CD4-positive, alpha-beta T cell treated with Interleukin-6 at 100 ng/mL for 8 hours (primary cell): ENCODE measurements at regions not wholly inside any gene's neighbourhood (a gene's known extent, or its start where the extent isn't known, plus 50 kb on each side); places are given as distances from the start of the nearest gene placed in this dataset.

Experiments used
- DNase-seq: peaks from one replicate; pipeline ENCODE4 v3.0.0-alpha.2; 2020; ENCODE audit warnings: mixed read lengths, low spot score

DNA sequence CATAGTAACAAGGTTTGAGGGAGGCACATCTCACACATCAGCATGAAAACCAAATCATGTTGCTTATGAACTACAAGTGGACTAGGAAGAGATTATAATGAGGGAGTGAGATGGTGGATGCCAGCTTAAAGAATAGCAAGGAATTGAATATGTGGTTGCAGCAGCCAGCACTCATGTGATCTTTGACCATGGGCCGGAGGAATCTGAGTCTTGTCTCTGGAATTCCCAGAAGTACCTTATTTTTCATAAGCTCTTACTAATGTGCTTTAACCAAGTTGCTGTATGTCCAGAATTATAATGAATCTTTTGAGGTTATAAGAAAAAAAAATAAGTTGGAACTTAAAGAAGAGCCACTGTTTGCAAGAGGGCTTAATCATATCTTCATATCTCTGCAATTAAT is 97.0 kb downstream of the DISP1 start:
- no peak for DNase-seq

DNA sequence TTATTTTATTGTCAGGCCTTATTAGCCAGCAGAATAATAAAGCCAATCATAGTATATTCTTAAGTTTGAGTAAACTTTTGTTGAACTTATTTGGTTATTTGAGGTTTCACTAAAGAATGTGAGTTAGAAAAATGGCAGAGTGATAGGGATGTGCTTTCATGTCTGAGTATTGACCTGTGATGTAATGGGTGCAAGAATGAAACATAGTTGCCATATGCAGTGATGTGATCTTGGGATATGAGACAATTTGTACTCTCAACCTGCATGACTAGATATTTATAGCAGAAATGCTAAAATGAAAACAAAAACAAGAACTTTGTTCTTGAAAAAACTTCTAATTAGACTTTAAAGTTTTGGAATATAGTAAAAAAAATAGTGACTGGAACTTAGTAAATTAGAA is 97.9 kb downstream of the DISP1 start:
- no peak for DNase-seq

DNA sequence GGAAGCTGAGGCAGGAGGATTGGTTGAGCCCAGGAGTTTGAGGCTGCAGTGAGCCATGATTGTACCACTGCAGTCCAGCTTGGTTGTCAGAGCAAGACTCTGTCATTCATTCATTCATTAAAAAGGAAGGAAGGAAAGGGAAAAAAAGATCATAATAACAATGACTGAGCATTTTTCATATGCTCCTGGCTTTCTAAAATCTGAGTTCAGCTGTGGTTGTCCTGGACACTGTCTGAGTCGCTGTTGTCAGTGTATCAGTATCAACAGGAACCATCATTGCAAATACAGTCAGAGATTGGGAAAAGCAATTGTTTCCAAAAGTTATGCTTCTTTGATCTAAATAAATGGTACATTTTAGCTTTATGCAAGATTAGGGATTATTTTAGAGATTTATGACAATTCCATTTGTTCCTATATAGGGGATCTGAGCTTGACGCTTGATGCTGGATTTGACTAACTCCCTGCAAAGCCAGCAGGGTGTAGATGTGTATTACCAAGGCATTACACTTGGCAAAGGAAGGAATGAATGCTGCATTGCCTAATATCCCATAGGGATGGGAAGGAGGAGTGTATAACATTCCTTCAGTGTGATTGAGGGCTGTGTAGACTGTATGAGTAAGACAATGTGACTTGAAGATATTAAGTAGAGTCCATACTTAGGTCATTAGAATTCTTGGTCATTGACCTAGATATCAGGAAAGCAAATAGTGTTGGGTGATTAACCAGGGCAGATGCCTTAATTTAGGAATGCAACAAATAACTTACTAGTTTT is 100.2 kb downstream of the DISP1 start:
- no peak for DNase-seq

DNA sequence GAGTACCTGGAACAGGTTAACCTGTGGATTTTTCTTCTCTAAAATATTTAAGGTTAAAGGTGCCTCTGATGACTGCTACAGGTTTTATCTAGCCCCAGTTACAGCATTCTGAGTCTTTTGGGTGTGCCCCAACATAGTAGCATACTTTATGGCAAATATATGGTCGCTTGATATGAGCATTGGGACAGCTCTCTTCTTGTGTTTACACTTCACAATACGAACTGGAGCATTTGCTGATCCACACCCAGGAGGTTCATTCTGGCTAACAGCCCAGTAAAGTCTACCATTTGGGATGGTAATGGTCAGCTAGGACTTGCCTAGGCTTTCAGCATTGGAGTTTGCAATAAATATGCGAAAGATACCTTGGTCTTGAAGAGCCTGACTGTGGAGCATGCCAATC is 101.3 kb downstream of the DISP1 start:
- DNase-seq: no peak

DNA sequence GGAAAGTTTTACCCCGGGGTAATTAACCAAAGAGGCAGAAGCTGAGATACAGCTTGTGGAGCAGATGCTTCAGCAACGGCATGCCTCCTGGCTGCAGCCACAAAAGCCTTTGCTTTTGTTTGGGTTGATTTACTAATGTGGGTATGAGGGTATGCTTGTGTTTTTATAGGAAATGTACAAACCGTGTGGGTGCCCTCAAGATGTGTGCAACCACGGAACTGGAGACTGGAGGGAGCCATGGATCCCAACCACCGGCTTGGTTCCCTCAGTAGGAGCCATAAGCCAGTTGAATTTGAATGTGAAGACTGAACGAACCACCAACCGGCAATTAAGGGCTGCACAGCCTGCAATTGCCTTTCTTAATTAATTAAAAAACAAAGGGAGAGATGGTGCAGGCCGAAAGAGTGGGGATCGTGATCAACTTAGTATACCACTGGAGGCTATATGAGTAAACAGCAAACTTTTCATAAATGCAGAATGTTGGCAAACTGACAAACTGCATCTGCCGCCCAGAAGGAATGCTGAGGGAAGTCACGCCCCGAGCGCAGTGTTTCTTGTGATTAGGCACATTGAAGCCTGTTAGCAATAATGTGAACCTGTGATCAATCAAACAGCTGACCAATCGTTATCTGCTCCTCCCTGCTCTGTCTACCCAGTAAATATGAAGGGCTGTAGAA is 104.1 kb downstream of the DISP1 start:
- DNase-seq: no peak

DNA sequence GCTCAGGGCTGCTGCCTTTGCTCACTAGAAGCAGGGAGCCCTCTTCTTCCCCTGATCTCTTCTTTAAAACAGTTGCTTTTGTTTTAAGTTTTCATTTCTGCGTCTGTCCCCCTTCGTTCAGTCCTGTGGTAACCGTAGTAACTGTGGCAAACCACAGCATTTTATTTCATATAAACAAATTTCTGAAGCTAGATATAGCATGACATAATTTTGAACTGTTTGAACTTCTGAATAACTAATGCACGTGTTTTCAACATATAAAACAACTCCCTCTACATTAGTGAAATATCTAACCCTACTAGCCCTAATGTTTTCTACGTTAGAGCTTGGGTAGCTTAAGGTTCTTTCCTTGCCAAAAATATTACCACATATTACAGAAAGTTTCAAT is 104.6 kb downstream of the DISP1 start:
- no peak for DNase-seq

DNA sequence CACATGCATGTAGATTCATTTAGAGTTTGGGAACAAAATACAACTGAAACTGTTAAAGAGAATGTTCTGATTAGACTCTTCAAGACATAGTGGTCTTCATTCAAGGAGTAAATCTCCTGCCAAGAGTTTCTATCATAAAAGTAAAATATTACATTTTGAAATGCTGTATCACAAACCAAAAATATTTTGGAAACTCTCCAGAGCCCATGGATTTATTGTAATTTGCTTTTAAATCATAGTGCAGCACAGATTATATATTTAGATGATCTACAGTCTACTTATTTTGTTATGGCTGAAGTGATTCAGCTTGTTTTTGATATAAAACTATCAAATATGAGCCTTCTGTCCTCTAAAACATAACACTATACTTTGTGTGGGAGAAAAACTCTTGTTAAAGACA is 105.3 kb downstream of the DISP1 start:
- DNase-seq: no peak

DNA sequence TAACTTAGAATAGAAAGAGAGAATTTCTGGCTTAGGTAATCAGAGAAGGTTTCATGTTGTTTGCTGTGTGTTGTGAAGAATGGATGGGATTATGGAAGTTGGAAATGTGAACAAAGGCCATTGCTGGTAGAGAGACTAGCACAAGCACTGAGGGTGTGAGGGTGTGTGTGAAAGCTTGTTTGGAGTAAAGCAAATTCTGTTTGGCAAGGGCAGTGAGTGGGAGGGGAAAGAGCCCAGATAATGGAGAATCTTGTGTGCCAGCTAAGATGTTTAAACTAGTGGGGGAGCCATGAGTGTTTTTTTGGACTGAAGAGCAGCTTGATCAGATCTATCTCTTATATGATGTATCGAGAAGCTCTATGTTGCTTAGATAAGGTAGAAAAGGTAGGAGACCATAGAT is 107.1 kb downstream of the DISP1 start:
- no peak for DNase-seq

DNA sequence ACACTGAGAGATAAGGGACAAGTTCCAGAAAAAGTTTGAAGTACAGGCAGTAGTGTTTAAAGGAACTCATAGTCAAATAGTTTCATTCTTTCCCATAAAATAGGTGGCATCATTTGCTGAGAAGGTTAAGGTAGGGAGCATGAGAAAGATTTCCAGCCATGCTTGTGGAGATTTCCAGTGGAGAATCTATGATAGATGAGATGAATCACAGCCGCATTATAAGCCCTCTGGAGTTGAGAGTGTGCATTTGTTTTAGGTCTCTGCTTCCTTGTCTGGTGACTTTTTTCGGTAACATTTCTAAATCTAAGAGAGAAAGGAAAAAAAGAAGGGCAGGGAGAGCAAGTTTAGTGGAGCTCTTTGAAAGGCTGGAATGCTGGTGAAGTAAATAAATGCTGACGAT is 108.7 kb downstream of the DISP1 start:
- no peak for DNase-seq

DNA sequence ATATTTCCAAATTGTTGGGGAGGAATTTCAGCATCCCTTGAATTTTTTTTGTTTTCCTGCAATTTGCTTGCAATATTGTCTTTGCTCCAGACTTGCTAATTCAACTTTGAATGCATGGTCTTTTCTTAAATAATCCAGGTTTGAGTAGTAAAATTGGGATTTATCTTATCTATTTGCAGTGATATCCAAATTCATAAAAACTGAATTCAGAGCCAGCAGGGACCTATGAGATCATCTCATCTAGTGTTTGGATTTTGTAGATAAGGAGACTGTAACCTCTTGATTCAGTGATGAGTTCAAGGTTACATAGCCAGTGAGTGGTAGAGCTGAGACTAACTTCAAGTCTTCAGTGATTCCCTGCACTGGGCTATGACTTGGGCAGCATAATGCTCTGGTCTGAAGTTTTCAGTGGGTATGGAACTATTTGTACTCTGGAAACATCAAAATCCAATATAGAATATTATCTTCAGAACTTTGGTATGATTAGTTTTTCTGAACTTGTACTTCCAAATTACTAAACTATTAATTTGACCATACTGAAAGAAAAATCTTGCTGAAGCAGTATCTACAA is 109.4 kb downstream of the DISP1 start:
- no peak for DNase-seq

DNA sequence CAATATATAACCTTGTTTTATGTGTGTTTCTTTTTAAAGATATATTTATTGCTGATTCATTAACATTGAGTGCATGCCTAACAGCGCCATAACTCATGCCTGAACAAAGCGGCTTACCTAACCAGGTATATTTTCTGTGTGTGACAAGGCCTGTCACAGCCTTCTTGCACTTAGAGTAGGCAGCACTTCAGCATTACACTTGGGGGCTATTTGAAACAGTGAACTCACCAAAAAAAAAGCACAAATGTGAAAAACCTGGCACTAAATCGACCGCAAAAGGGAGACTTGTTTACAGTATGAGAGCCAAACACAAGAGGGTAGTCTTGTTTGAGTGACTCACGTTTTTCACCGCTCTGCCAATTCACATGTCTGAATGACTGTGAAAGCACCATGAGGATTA is 111.7 kb downstream of the DISP1 start:
- DNase-seq: no peak

DNA sequence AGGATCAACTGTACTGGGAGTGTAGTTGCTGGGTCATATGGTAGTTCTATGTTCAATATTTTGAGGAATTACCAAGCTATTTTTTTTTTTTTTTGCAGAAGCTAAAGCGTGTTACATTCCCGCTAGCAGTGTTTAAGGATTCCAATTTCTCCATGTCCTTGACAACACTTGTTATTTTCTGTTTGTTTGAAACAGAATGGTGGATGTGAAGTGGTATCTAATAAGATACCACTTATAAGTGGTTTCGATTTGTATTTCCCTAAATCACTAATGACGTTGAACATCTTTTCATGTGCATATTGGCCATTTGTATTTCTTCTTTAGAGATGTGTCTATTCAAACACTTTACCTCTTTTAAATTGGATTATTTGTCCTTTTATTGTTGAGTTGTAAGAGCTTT is 112.2 kb downstream of the DISP1 start:
- no peak for DNase-seq

DNA sequence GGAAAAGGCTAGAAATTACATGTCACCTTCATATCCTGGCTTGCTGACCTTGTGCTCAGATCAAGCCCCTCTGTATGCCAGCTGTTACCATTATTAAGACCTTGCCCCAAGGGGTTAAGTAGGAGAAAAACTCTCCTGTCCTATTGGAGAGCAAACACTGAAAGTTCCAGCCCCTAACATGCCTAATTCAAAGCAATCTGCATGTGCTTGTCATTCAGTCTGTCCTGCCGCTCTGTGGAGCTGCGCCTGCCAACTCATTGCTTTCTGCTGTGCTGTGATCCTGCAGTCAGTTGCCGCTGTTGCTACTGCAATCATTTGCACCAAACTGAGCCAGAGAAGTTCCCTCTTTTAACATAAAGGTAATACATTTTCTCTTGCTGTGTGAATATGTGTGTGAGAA is 113.4 kb downstream of the DISP1 start:
- DNase-seq: no peak

DNA sequence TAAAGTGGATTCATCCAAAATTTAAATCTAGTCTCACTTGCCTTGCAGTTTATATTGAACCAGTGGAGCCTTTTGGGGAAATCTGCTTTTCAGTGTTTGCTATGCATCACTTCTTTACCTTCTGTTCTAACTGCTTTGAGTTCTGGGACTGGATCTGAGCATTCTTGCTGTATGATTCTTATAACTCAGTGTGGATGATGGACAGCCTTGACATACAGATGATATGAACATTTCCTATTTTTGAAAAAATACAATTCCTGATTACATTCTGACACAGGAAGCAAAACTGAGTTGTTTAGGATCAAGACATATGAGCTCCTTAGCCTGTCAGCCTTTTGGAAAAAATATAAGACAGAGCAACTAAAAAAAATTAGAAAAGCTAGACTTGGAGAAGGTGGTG is 115.2 kb downstream of the DISP1 start:
- no peak for DNase-seq

DNA sequence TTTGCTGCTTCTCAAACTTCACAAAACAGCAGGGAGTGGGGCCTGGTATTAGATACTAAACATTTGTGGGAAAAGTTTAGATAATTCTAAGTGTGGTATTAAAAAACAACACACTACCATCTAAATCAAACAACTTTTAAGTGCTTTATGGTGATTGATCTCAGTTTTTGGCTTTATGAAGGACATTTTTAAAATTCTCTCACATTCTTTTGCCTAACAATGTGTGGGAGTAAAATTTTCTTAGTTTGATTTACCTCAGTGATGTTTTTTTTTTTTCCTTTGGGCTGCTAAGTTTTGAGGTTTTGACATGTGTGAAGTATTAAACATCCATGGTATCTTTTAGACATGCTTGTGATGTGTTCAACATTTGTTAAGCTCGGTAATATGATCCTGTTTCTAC is 116.2 kb downstream of the DISP1 start:
- no peak for DNase-seq

DNA sequence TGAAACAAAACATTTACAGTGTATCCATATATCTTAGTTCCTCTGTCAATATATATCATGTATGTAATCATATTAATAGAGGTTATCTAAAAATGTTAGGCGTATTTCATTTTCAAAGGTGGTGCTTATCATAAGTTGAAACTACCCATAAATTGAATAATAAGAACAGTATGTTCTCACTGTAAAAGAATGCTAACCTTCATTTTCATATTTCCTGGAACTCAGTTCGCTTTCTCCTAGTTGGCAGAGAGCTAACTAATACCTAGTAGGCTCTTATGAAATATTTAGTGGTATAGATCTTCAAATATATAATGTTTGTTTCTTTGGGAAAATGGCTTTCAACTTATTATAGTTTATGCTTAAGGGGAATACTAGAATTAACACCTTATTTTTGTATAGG is 118.4 kb downstream of the DISP1 start:
- no peak for DNase-seq

DNA sequence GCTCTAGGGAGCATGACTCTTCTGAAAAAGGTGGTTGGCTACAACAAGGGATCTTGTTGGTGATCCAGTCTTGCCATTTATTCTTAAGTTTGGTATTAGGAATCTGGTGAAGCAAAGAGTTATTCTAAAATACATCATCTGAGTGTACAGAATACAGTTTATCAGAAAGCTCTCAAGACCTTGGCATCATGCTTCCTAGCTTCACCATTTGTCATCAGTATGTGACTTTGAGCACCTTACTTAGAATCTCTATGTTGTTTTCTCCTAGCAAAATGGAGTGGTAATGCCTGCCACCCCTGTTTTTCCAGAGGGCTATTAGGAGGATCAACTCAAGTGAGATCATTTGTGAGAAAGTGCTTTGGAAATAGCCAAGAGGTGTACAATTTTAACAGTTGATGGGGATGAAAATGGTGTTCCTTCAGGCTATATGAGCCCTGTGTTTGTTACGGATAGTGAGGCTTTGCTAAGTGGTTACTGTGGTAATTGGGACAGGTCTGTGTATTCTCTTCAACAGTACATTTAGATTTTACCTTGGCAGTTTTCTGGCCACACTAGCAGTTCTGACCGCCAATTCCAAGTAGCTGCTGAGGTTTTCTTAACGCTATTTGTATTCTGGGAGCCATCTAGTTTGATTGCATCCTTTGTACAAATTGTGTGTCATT is 120.5 kb downstream of the DISP1 start:
- DNase-seq: no peak

DNA sequence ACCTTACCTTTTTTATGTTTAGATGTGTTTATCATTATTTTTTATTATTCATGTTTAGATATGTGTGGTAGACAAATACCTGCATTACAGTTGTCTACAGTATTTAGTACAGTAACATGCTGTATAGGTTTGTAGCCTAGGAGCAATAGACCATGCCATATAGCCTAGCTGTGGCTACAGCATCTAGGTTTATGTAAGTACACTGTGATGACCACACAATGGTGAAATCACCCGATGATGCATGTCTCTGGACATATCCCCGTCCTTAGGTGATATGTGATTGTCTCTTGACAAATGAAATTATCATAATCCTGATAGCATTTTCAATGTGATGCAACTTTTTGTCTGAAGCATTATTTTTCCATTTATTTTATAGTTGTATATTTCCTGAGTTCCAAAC is 121.2 kb downstream of the DISP1 start:
- no peak for DNase-seq

DNA sequence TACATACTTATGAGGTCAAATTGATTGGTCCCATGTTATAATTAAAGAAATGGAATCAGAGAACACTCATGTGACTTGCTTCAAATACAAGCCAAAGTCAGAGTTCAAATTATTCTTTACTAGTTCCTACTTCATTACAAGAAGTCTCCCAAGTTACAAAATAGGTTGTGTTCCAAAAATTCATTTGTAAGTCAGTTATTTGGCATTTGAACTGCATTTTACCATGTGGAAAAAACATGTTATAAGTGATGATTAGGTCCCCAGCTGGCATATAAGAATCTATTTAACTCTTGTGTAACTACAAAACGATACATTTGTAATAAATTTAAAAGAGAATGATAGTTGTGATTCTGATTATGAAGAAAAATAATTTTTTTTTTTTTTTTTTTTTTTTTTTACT is 124.1 kb downstream of the DISP1 start:
- DNase-seq: no peak

DNA sequence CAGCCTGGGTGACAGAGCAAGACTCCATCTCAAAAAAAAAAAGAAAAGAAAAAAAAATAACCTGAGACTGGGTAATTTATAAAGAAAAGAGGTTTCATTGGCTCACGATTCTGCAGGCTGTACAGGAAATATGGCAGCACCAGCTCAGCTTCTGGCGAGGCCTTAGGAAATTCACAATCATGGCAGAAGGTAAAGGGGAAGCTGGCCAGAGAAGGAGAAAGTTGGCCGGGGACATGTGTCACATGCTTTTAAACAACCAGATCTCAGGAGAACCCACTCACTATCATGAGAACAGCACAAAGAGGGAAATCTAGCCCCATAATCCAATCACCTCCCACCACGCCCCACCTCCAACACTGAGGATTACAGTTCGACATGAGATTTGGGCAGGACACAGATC is 125.3 kb downstream of the DISP1 start:
- DNase-seq: no peak

DNA sequence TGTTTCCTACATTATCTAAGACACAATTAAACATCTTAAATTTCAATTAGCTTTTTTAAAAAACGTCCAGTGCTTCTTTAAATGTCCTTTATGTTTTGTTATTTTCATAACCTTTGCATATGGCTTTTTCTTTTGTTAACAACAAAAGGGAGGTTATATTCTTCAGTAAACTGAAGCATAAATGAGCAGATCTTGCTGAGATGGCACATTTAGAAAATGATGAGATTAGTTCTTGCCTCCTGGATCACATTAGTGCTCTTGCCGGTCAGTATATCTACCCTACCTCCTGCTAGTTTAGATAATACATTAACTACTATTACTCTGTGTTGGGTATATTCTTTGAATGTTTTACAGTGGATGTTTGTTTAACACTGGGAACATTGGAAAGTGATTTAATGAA is 126.1 kb downstream of the DISP1 start:
- no peak for DNase-seq

DNA sequence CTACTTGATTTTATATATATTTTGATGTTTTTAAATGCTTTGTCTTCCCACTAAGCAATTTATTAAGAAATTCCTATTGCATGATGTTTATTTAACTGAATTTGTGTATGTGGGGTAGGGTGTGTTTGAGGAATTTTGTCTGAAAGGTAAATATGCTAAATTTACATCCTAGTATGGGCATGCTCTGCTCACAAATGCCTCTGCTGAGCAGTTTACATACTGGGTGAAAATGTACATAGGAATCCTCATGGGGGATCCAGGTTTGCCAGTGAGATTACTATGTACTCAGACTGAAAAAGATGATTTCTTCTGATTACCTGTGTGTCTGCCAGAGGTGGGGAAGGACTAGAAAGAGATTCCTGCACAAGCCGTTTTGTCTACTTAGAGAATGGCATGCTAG is 126.6 kb downstream of the DISP1 start:
- DNase-seq: no peak

DNA sequence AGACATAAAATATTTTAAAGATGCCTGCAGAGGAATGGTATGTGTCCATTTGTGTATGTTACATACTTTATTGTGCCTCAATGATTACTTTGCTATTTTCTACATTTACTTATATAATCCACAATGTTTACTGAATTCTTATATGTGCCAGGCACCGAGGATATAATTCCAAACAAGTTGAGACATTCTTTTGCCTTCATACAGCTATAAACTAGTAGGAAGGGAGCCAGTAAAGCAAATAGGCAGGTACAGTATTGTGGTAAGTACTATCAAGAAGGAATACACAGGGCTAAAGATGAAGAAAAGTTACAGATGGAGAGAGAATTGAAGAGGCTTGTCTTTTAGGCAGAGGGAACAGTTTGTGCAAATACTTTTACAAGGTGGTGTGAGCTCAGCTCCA is 131.6 kb downstream of the DISP1 start:
- no peak for DNase-seq
